ENCODE measurements at regions not wholly inside any gene's neighbourhood (a gene's known extent, or its start where the extent isn't known, plus 50 kb on each side); places are given as distances from the start of the nearest gene placed in this dataset.
"Not testable (repeated sequence)": the region's sequence is repeated elsewhere in the genome, so short reads cannot be mapped to it uniquely, and the experiment has no call there.

DNA sequence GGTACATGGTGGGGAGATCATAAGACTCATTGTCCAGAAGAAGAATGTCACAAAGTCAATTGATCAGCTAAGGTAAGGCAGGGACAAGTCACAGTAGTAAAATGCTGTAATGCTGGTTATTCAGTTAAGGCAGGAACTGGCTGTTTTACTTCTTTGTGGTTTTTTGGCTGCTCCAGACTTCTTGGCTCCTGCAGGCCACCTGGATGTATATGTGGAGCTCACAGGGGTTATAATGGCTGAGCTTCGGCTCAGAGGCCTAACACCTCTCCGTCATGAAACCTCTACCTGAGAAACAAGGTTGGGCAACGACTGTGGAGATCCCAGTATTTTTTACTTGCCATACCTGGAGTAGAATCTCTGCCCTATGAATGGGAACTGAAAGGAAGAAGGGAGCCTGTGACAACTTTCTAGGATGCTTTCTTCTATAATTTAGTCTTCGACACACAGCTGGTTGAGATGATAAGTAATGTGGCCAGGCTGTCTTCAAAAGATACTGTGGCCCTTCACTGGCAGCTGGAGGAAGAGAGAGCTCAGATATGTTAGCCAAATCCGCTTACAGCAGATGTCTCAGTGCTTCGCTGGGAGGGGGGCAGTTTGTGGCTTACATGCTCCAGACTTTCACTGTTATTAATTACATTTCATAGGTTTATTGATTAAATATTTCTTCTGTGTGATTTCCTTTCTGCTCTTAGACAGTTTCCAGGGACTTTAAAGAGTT lies 887.8 kb downstream of the IGSF11 start:
- no peak for DNase-seq

- no peak for DNase-seq
Observed at GRCh38 chr3:118151164-118151563, 883.5 kb downstream of the IGSF11 start.

- not testable (repeated sequence) for DNase-seq
Observed at GRCh38 chr3:118162627-118163588, 871.7 kb downstream of the IGSF11 start.

DNA sequence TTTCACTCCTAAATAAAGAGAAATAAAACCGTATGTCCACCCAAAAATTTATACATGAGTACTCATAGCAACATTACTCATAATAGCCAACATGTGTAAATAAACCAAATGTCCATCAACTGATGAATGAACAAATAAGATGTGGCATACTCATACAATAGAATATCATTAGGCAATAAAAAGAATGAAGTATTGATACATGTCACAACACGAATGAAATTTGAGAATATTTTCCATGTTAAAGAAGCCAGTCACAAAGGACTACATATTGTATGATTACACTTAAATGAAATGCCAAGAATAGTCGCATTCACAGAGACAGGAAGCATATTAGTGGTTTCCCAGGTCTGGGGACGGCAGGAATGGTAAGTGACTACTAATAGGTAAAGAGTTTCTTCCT lies 869.2 kb downstream of the IGSF11 start:
- DNase-seq: no peak

DNA sequence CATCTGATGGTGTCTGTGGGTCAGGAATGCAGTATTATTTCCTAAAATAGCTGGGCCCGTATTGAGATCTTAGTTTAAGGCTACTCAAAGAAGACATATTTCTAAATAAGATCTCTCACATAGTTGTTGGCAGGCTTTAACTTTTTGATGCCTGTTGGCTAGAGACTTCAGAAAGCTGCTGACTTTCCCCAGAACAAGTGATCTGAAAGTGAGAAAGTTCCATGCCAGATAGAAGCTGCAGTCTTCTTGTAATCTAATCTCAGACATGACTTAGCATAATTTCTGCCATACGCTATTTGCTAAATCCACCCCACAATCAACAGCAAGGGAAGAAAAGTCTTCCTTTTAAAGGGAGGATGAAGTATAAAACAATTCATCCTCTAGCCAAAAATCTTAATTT lies 867.1 kb downstream of the IGSF11 start:
- DNase-seq: no peak

DNA sequence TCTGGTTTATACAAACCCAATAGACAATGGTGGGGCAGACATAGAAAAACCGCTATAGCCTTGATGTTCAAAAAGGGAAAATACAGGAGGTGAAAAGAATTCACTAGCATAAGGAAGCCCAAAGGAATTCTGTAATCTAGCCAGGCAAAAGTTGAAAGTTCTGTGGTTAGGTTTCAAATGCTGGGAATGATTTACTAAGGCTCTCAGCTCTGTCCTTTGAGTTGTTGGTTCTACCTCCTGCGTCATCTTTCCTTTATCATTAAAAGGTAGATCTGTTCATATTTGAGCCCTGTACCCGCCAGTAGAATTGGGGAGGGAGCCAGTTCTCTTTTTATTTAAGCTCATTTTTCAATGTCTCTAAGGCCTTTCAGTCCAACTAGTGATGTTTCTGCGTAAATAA lies 866.5 kb downstream of the IGSF11 start:
- no peak for DNase-seq

- no peak for DNase-seq
Observed at GRCh38 chr3:118171236-118171852, 863.3 kb downstream of the IGSF11 start.

DNA sequence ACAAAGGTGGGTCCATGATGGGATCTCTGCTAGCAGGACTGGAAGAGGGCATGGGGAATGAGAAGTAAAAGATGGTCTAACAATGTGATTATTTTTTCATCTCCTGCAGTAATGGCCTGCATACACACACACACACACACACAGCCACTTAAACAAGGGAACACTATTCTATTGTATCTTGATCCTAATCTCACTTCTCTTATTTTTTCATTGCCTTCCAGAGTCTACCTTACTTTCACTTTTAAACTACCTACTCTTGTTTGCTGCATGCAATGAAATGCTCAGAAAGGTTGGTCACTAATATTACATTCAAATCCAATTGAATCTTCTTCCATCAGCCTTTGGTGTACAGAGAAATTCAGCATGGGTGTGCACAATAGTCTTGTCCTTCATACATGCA lies 853.8 kb downstream of the IGSF11 start:
- no peak for DNase-seq

GRCh38 chr3:118181274-118181673 lies 853.4 kb downstream of the IGSF11 start:
- DNase-seq: no peak

DNA sequence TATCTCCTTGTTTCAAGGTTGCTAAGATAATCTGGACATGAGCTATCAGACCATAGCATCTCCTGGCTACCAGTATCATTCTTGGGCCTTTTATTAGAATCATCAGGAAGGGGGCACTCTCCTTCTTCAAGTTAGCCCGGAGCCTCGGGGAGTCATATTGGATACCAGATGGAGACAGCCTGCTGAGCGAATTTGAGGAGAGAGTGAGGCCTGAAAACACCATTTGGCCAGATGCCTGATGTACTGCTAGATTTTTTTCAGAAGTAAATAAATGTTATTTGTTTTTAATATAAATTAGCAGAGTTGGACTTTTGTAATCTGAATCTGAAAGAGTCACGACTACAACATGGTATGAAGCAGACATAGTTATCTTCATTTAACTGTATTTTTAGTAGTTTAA lies 848.6 kb downstream of the IGSF11 start:
- DNase-seq: no peak

DNA sequence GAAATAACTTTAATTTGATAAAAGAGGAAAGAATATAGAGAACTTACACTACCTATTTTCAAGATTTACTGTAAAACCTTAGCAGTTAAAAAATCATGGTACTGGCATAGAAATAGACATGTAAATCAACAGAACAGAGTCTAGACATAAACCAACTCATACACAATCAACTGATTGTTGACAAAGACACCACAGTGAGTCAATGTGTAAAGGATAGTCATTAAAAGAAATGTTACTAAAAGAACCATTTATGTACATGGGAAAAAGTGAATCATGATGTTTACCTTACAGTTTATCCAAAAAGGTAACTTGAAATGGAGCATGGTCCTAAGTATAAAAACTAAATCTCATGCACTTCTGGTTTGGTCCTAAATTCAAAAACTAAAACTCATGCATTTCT lies 847.4 kb downstream of the IGSF11 start:
- no peak for DNase-seq

GRCh38 chr3:118196183-118196582 lies 838.5 kb downstream of the IGSF11 start:
- no peak for DNase-seq

DNA sequence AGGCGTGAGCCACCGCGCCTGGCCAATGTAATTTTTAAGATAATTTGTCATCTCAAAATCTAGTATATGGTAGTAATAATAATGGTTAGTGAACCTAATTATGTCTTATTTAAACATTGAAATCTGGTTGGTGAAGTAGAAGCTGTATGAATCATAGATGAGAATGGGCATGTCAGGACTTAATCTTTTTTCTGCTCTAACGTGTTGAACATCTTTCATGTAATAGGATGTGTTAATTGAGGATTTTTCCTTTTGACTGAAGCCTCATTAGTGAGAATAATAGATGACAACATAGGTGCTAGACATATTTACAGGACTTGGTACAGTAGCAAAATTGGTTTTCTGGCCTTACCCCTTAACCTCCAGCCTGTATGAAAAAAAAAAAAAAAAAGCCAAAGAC lies 835.6 kb downstream of the IGSF11 start:
- no peak for DNase-seq

DNA sequence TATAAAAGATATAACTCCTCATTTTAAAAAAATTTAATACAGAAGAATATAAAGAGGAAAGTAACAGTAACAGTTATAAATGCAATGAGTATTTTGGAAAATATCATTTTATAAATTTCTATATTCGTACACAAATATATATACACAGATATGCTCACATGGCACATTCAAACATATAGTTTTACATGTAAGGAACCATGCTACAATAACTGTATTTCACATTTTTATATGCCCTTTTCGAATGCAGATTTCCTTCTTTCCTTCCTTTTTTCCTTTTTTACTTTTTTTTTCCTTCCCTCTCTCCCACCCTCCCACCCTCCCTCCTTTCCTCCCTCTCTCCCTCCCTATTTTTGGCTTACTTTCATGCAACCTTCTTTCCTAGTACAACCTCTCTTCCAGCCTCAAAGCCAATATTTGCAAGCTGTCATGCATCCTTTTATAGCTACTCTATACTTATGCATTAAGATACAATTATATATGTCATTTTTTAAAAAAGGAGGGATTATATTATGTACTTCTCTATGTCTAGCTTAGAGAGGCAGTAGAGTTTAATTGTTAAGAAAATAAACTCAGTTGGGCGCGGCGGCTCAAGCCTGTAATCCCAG lies 830.5 kb downstream of the IGSF11 start:
- DNase-seq: no peak

GRCh38 chr3:118207271-118207670 lies 827.4 kb downstream of the IGSF11 start:
- no peak for DNase-seq

DNA sequence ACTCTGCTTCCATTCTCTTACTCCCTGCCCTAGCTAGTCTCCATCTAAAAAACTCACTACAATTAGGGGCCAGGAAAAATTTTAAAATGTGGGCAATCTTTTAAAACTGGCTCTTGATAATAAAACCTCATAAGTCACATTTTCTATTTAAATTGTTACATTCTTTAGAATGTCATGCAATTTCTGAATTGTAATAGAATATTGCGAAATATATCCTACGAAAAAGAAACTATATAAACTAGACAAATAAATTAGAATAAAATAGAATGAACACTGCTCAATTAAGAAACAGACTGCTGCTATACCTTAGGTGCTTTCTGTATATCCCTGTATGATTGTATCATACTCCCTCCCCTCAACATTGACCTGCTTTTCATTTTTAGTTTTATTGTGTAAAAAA lies 826.0 kb downstream of the IGSF11 start:
- no peak for DNase-seq

DNA sequence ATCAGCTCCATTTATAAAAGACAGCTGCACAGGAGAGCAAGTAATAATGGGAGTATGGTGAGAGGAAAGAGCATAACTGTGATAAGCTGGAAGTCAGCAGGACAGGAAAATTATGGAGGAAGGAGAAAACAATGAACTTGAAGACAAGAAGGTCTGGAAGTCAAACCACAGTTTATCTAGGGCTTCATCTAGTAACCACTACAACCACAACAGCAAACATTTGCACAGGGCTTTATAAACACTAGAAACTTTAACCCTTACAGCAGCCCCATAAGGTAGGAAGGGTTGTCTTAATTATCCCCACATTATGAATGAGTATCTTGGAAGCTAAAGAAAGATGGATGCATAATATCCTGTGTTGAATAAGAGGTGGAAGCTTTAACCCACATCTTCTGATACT lies 820.8 kb downstream of the IGSF11 start:
- DNase-seq: no peak

DNA sequence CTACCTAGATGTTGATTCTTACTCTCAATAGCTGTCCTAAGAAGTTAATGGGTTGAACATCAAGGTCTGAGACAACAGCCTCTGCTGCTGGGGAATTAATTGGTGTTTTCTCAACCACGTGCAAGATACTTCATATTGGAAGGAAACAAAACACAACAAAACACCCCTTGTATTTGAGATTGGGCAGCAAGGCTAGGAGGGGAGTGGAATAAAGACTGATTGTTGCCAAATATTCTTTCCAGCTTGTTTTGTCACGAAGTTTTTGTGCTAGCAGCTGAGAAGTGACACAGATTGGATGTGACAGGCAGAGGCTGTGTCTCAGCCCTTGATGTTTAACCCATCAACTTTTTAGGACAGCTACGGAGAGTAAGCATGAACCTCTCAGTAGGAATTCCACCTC lies 808.4 kb downstream of the IGSF11 start:
- no peak for DNase-seq

DNA sequence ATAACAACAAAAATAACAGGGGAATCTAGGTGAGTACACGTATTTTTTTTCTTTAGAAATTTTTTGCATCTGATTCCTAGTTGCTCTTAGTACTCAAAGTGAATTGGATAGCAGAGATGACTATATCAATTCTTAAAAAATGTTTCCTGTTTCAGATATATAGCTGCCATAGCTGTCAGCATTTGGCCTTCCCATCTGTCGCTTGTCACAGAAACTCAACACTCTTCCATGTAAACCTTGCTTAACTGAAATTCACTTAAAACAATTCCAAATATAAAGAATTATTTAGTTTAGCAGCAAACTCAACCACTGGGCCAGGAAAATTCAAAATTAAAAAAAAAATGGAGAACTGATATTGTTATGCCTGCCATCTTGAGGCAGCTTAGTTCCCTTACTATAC lies 807.5 kb downstream of the IGSF11 start:
- DNase-seq: no peak

DNA sequence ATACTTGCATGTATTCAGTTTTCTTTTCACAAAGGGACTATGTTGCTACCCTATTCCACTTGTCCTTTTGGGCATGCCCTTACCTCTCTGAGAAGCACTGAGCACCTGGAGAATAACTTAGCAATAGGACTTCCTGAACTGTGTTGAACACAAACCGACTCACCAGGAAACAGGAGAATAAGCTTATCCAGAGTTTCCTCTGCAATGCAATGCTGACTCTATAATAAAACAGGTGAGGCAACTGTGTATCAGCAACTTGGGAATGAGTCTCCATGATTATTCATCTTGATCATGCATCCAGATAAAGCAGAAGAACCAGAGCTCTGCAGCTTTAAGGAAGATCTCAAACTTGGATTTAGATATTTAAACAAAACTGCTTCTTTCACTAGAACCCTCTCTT lies 806.5 kb downstream of the IGSF11 start:
- DNase-seq: no peak

DNA sequence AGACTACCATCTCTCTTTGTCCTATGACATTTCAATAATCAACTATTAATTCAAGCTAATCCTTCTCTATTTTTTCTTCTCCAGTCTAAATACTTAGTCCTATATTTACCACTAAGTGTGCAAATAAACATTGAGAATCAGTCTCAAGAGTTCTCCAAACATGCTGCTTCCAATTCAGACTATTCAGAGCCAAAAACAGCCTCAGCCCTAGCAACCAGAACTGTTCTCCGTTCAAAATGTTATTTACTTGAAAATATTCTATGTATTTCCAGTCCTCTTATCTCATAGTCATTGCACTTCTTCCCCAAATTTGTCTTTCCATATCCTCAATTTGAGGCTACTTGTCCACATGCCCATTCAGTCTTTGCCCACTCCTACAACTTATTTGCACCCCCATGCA lies 805.5 kb downstream of the IGSF11 start:
- no peak for DNase-seq

DNA sequence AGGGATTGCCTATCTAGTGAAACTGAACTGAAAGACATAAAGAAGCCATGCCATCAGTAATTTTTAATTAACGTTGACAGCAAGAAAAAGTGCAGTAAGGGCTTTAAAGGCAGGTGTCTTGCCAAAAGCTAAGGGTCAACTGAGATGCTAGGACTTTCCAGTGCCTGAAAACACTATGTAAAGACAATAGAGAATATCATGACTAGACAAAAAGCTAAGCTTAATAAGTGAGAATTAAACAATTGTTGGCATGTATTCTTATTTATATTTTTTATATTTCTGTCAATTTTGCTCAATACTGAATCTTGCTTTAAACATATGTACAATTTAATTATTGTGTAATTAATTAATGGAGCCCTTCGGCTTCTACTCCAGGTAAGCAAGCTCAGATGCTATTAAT lies 803.1 kb downstream of the IGSF11 start:
- DNase-seq: no peak

DNA sequence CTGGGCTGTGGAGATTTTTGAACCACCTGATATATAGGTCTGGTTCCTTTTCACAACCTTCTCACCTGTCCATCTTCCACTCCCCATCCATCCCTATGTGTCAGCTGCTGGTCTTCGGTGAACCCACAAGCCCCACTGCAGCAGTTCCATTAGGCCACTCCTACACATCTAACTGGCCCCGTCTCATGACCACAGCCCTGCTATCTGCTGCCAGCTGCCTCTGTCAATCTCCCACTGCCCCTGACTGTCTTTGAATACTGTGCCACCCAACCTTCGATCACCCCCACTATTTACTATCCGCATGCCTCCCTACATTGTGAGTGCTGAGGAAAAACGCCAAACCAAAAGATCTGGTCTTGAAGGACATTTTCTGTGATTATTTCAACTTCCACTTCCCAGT lies 795.4 kb downstream of the IGSF11 start:
- no peak for DNase-seq

All from CD4-positive, alpha-beta T cell treated with Interferon gamma for 1 hour (primary cell).